Ectodermal cell (in vitro differentiated cells): ENCODE measurements at regions not wholly inside any gene's neighbourhood (a gene's known extent, or its start where the extent isn't known, plus 50 kb on each side); places are given as distances from the start of the nearest gene placed in this dataset.
"Not testable (repeated sequence)": the region's sequence is repeated elsewhere in the genome, so short reads cannot be mapped to it uniquely, and the experiment has no call there.

Source experiments
- H3K27ac ChIP-seq: 2 replicates; pipeline ENCODE4 v1.7.0; 2013; ENCODE audit warnings: mild to moderate bottlenecking, low read depth, low read length; ENCODE audit not compliant: insufficient read depth, poor library complexity, severe bottlenecking
- H3K27me3 ChIP-seq: 2 replicates; pipeline ENCODE4 v1.7.0; 2013; ENCODE audit warnings: mild to moderate bottlenecking, low read length; ENCODE audit not compliant: insufficient read depth, control insufficient read depth, poor library complexity, severe bottlenecking
- H3K36me3 ChIP-seq: one replicate; pipeline ENCODE4 v1.7.0; 2013; ENCODE audit warnings: low read length; ENCODE audit not compliant: control insufficient read depth, insufficient read depth
- H3K4me1 ChIP-seq: one replicate; pipeline ENCODE4 v1.7.0; 2013; ENCODE audit warnings: low read length; ENCODE audit not compliant: control insufficient read depth, insufficient read depth
- H3K4me3 ChIP-seq: 2 replicates; pipeline ENCODE4 v1.7.0; 2013; ENCODE audit warnings: low read depth, low read length, control low read depth; ENCODE audit not compliant: insufficient read depth
- H3K9me3 ChIP-seq: 2 replicates; pipeline ENCODE4 v1.7.0; 2013; ENCODE audit warnings: mild to moderate bottlenecking, low read length, moderate library complexity; ENCODE audit not compliant: control insufficient read depth
- WGBS, 2 experiments: methylation state at CpG; one replicate each; pipeline ENCODE4 v1.1.7; 2013; ENCODE audit warnings: missing lambda C conversion rate in 2 of 2; 5-methylcytosine and 5-hydroxymethylcytosine counted together

DNA sequence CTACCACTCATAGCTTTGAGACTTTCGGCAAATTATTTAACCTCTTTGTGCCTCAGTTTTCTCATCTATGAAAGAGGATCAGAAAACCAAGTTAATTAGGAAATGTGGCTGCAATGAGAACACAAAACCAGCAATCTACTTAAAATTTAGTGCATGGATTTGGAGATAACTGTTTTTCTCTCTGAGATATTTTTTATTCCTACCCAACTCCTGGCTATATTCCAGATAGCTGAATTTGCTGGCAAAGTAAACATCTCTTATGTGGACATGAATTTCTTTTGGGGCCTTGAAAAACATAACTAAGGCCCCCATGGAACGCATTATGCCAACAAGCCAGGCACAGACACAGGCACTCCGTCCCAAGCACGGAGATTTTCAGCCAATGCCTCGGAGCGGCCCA, 53.4 kb upstream of the FOXN3 start:
- Histone ChIP-seq H3K9me3 (no peaks in the 10 kb centered on the region), H3K27me3 (no peaks in the 10 kb centered on the region), H3K36me3 (no peaks in the 10 kb centered on the region), H3K27ac (no peak overlapping the region), H3K4me1 (no peaks in the 10 kb centered on the region), H3K4me3 (no peak overlapping the region)
- 94 to 95% methylated on average over 6 of the region's 6 CpGs for WGBS, 2 experiments

- H3K36me3 ChIP-seq, result no peaks in the 10 kb centered on the region
- H3K27me3 ChIP-seq, result no peaks in the 10 kb centered on the region
- WGBS, 2 experiments, result 87 to 88% methylated on average over 18 of the region's 18 CpGs
- H3K4me1 ChIP-seq, result no peaks in the 10 kb centered on the region
- no peak overlapping the region for H3K27ac ChIP-seq
- no peaks in the 10 kb centered on the region for H3K9me3 ChIP-seq
- H3K4me3 ChIP-seq, result no peak overlapping the region
These were observed 52.5 kb upstream of the FOXN3 start for GRCh38 chr14:89469210-89470198.

DNA sequence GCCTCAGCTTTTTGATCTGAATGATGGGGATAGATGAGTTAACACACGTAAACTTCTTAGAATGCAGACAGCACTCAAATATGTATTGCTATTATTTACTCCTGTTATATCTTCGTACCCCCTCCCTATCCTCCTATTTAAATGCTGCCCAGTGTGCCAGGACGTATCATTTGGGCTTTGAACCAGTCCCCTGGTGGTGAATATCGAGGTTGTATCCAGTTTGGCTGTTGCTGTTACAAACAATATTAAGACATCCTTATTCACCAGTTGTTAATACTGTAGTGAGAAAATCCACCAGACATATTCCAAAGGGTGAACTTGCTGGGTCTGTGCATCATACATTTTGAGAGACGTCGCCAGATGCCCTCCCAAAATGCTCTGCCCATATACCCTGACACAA, 51.5 kb upstream of the FOXN3 start:
- no peaks in the 10 kb centered on the region for H3K36me3 ChIP-seq
- no peaks in the 10 kb centered on the region for H3K27me3 ChIP-seq
- H3K4me1 ChIP-seq, result no peaks in the 10 kb centered on the region
- H3K9me3 ChIP-seq, result no peaks in the 10 kb centered on the region
- H3K27ac ChIP-seq, result no peak overlapping the region
- whole genome bisulfite sequencing, 2 experiments, result 91 to 96% methylated on average over 5 to 6 of the region's 6 CpGs
- no peak overlapping the region for H3K4me3 ChIP-seq

DNA sequence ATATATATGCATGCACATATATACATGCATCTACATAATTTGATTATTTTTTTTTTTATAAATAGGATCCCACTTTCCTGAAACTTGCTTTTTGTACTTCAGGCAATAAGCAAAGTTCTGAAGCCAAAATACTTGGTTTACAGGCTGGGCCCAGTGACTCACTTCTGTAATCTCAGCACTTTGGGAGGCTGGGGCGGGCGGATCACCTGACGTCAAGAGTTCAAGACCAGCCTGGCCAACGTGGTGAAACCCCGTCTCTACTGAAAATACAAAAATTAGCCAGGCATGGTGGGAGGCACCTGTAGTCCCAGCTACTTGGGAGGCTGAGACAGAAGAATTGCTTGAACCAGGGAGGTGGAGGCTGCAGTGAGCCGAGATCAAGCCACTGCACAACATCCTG, 51.0 kb upstream of the FOXN3 start:
- H3K27me3 ChIP-seq, H3K4me3 ChIP-seq, H3K9me3 ChIP-seq, H3K36me3 ChIP-seq, H3K4me1 ChIP-seq, H3K27ac ChIP-seq: not testable (repeated sequence)
- WGBS, 2 experiments, result 89 to 96% methylated on average over 6 of the region's 6 CpGs

GRCh38 chr14:89466944-89467343, 49.9 kb upstream of the FOXN3 start:
- H3K27ac ChIP-seq, result no peak overlapping the region
- H3K9me3 ChIP-seq, result no peaks in the 10 kb centered on the region
- no peaks in the 10 kb centered on the region for H3K36me3 ChIP-seq
- WGBS, 2 experiments, result 89 to 91% methylated on average over 14 of the region's 14 CpGs
- H3K4me3 ChIP-seq, result no peak overlapping the region
- H3K4me1 ChIP-seq, result no peaks in the 10 kb centered on the region
- H3K27me3 ChIP-seq, result no peaks in the 10 kb centered on the region
